SK-N-SH treated with all-trans-retinoic acid at 6 μM for 48 hours (cell line): ENCODE measurements at regions not wholly inside any gene's neighbourhood (a gene's known extent, or its start where the extent isn't known, plus 50 kb on each side); places are given as distances from the start of the nearest gene placed in this dataset.

Experiments used
- ATAC-seq: fragments of 200-7000 bp; cut with Tn5 transposase; 3 replicates; pipeline ENCODE4 v1.9.1; 2020; ENCODE audit warnings: mild to moderate bottlenecking, moderate library complexity
- ARNTL ChIP-seq: fragments of 450-650 bp; formaldehyde crosslinking; IDR thresholded peaks from 2 replicates; pipeline ENCODE4 v1.5.0; 2020; ENCODE audit warnings: low read depth, mild to moderate bottlenecking, moderate library complexity, borderline replicate concordance
- BACH2 ChIP-seq: fragments of 250-450 bp; sonication (Bioruptor Pico); IDR thresholded peaks from 2 replicates; pipeline ENCODE4 v1.9.0; 2021; ENCODE audit warnings: mild to moderate bottlenecking, borderline replicate concordance
- CREB5 ChIP-seq: fragments of 250-450 bp; sonication (Bioruptor Pico); IDR thresholded peaks from 2 replicates; pipeline ENCODE4 v1.5.1; 2020; ENCODE audit warnings: low read depth, mild to moderate bottlenecking, moderate library complexity
- CSDC2 ChIP-seq: fragments of 250-450 bp; sonication (Bioruptor Pico); IDR thresholded peaks from 2 replicates; pipeline ENCODE4 v1.5.0; 2020; ENCODE audit warnings: mild to moderate bottlenecking, moderate library complexity
- CSRNP3 ChIP-seq: fragments of 250-450 bp; sonication (Bioruptor Pico); IDR thresholded peaks from 2 replicates; pipeline ENCODE4 v1.5.1; 2021; ENCODE audit warnings: mild to moderate bottlenecking, moderate library complexity
- ESRRG ChIP-seq: fragments of 250-450 bp; sonication (Bioruptor Pico); IDR thresholded peaks from 2 replicates; pipeline ENCODE4 v1.6.1; 2021; ENCODE audit warnings: mild to moderate bottlenecking
- GLIS3 ChIP-seq: fragments of 250-450 bp; sonication (Bioruptor Pico); IDR thresholded peaks from 2 replicates; pipeline ENCODE4 v1.5.0; 2020; ENCODE audit warnings: mild to moderate bottlenecking, moderate library complexity
- ISL1 ChIP-seq: fragments of 250-450 bp; sonication (Bioruptor Pico); IDR thresholded peaks from 2 replicates; pipeline ENCODE4 v2.1.2; 2022; ENCODE audit warnings: mild to moderate bottlenecking, moderate library complexity
- OSR1 ChIP-seq: fragments of 250-450 bp; sonication (Bioruptor Pico); IDR thresholded peaks from 2 replicates; pipeline ENCODE4 v1.8.0; 2022; ENCODE audit warnings: moderate library complexity, mild to moderate bottlenecking, inconsistent platforms
- PATZ1 ChIP-seq: fragments of 250-450 bp; sonication (Bioruptor Pico); IDR thresholded peaks from 2 replicates; pipeline ENCODE4 v1.8.0; 2020; ENCODE audit warnings: mild to moderate bottlenecking, moderate library complexity, borderline replicate concordance
- PPARA ChIP-seq: fragments of 250-450 bp; sonication (Bioruptor Pico); IDR thresholded peaks from 2 replicates; pipeline ENCODE4 v1.5.0; 2020; ENCODE audit warnings: mild to moderate bottlenecking, borderline replicate concordance
- RARB ChIP-seq: fragments of 250-450 bp; sonication (Bioruptor Pico); IDR thresholded peaks from 2 replicates; pipeline ENCODE4 v1.8.0; 2021; ENCODE audit warnings: mild to moderate bottlenecking, moderate library complexity
- TCF4 ChIP-seq: fragments of 250-450 bp; sonication (Bioruptor Pico); IDR thresholded peaks from 2 replicates; pipeline ENCODE4 v1.8.0; 2021; ENCODE audit warnings: mild to moderate bottlenecking, moderate library complexity, borderline replicate concordance
- TSHZ2 ChIP-seq: fragments of 250-450 bp; sonication (Bioruptor Pico); IDR thresholded peaks from 2 replicates; pipeline ENCODE4 v1.5.0; 2020; ENCODE audit warnings: mild to moderate bottlenecking, moderate library complexity
- ZC3H10 ChIP-seq: fragments of 250-450 bp; sonication (Bioruptor Pico); IDR thresholded peaks from 2 replicates; pipeline ENCODE4 v1.5.1; 2021; ENCODE audit warnings: mild to moderate bottlenecking, moderate library complexity
- ZFP3 ChIP-seq: fragments of 250-450 bp; sonication (Bioruptor Pico); IDR thresholded peaks from 2 replicates; pipeline ENCODE4 v1.5.0; 2020; ENCODE audit warnings: mild to moderate bottlenecking, moderate library complexity
- ZFP30 ChIP-seq: fragments of 450-650 bp; formaldehyde crosslinking; IDR thresholded peaks from 2 replicates; pipeline ENCODE4 v1.5.0; 2022; ENCODE audit warnings: mild to moderate bottlenecking, moderate library complexity
- ZNF565 ChIP-seq: fragments of 450-650 bp; formaldehyde crosslinking; conservative IDR thresholded peaks from 2 replicates; pipeline ENCODE4 v1.5.0; 2020; ENCODE audit warnings: low read depth, mild to moderate bottlenecking, moderate library complexity
- ZNF8 ChIP-seq: fragments of 450-650 bp; formaldehyde crosslinking; IDR thresholded peaks from 2 replicates; pipeline ENCODE4 v1.5.0; 2020; ENCODE audit warnings: mild to moderate bottlenecking, moderate library complexity

- TF ChIP-seq ZFP3 (no peak), ZNF565 (CRISPR knock-in tag) (no peak), OSR1 (CRISPR knock-in tag) (no peak), TCF4 (CRISPR knock-in tag) (no peak), RARB (no peak), ZNF8 (CRISPR knock-in tag) (no peak), TSHZ2 (no peak), GLIS3 (no peak), ZFP30 (CRISPR knock-in tag) (no peak), ISL1 (no peak), ESRRG (CRISPR knock-in tag) (no peak), ARNTL (CRISPR knock-in tag) (no peak), BACH2 (CRISPR knock-in tag) (no peak), CSRNP3 (CRISPR knock-in tag) (no peak), PPARA (CRISPR knock-in tag) (no peak), PATZ1 (no peak), CREB5 (no peak), CSDC2 (no peak), ZC3H10 (CRISPR knock-in tag) (no peak)
- no peak for ATAC-seq
Measured at GRCh38 chr6:26221186-26221585, 134.0 kb downstream of the HFE start.

GRCh38 chr6:26222571-26222970 lies 135.3 kb downstream of the HFE start:
- ATAC-seq, result no peak

More at GRCh38 chr6:26222571-26222970, 135.3 kb downstream of the HFE start:
- TF ChIP-seq ESRRG (CRISPR knock-in tag) (no peak), TSHZ2 (0 out of 2 replicates have a peak, but pooled peaks have one; percentile 16), CSRNP3 (CRISPR knock-in tag) (no peak)
